ENCODE measurements at regions not wholly inside any gene's neighbourhood (a gene's known extent, or its start where the extent isn't known, plus 50 kb on each side); places are given as distances from the start of the nearest gene placed in this dataset.

GRCh38 chr16:26749072-26749471 lies 317.7 kb upstream of the C16orf82 start:
- peaks cover 98% of the 10 kb centered on the region for H3K27me3 Mint-ChIP-seq (ENCODE audit: low read depth)
- no peaks in the 10 kb centered on the region for H3K36me3 Mint-ChIP-seq
- H3K9me3 Mint-ChIP-seq, result no peaks in the 10 kb centered on the region
- H3K27ac Mint-ChIP-seq, result no peak overlapping the region
- H3K4me1 Mint-ChIP-seq, result peaks cover 5% of the 10 kb centered on the region; the same call in 1 of the 2 replicates
- ChIA-PET POLR2A (no interaction called here), CTCF (interaction anchor here (0.7 kb wide), 1 partner anchor 103 kb away, joined by 3 read pairs; no protein-coding TSS in a partner anchor)
- H3K4me3 Mint-ChIP-seq, result no peak overlapping the region
- ATAC-seq, result no peak
- no peak for TF ChIP-seq NR1H2 (CRISPR knock-in tag; IDR thresholded peaks at IDR 0.05)
- TF ChIP-seq NFYB (CRISPR knock-in tag; conservative IDR thresholded peaks at IDR 0.05; ENCODE audit: low read depth), result no peak
- no peak for TF ChIP-seq FOXJ3 (CRISPR knock-in tag; IDR thresholded peaks at IDR 0.05; ENCODE audit: borderline replicate concordance)
- TF ChIP-seq PREB (CRISPR knock-in tag; IDR thresholded peaks at IDR 0.05; ENCODE audit: borderline replicate concordance), result no peak
- TF ChIP-seq IRF2 (CRISPR knock-in tag; IDR thresholded peaks at IDR 0.05; ENCODE audit: borderline replicate concordance, low read depth), result no peak
- no peak for TF ChIP-seq MXD4 (CRISPR knock-in tag; IDR thresholded peaks at IDR 0.05; ENCODE audit: borderline replicate concordance)
- DNase-seq (ENCODE audit: low spot score), result no peak

DNA sequence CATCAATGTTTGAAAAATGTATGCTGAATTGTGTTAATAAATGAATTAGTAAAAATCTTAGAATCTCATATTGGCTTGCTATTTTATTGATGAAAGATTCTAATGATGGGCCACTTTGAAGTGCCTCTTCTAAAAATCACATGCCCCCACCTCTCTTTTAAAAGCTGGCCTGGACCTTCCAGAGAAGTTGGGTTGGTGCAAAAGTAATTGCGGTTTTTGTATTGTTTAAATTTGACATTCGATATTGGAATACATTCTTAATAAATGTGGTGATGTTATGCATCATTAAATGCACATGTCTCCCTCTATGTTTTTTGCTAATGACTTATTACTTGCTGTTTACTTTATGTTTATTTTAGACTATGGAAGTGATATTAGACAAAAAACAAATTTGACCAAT lies 314.6 kb upstream of the C16orf82 start:
- Mint-ChIP-seq H3K4me3 (no peak overlapping the region), H3K27me3 (ENCODE audit: low read depth) (peaks cover 93% of the 10 kb centered on the region), H3K9me3 (peaks cover 12% of the 10 kb centered on the region), H3K4me1 (peaks cover 5% of the 10 kb centered on the region; the same call in 1 of the 2 replicates), H3K27ac (no peak overlapping the region), H3K36me3 (no peaks in the 10 kb centered on the region)
- TF ChIP-seq, protein P1, sequence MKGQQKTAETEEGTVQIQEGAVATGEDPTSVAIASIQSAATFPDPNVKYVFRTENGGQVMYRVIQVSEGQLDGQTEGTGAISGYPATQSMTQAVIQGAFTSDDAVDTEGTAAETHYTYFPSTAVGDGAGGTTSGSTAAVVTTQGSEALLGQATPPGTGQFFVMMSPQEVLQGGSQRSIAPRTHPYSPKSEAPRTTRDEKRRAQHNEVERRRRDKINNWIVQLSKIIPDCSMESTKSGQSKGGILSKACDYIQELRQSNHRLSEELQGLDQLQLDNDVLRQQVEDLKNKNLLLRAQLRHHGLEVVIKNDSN (CRISPR knock-in tag; IDR thresholded peaks at IDR 0.05), result no peak
- TF ChIP-seq NR2C2 (CRISPR knock-in tag; IDR thresholded peaks at IDR 0.05), result no peak
- TF ChIP-seq FOXP4 (CRISPR knock-in tag; IDR thresholded peaks at IDR 0.05), result no peak
- no peak for TF ChIP-seq CDX4 (CRISPR knock-in tag; IDR thresholded peaks at IDR 0.05; ENCODE audit: borderline replicate concordance)
- TF ChIP-seq, protein P2, sequence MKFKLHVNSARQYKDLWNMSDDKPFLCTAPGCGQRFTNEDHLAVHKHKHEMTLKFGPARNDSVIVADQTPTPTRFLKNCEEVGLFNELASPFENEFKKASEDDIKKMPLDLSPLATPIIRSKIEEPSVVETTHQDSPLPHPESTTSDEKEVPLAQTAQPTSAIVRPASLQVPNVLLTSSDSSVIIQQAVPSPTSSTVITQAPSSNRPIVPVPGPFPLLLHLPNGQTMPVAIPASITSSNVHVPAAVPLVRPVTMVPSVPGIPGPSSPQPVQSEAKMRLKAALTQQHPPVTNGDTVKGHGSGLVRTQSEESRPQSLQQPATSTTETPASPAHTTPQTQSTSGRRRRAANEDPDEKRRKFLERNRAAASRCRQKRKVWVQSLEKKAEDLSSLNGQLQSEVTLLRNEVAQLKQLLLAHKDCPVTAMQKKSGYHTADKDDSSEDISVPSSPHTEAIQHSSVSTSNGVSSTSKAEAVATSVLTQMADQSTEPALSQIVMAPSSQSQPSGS (CRISPR knock-in tag; IDR thresholded peaks at IDR 0.05; ENCODE audit: borderline replicate concordance, low read depth), result no peak
- no peak for TF ChIP-seq ZNF671 (CRISPR knock-in tag; IDR thresholded peaks at IDR 0.05)
- no peak for TF ChIP-seq ERG (CRISPR knock-in tag; IDR thresholded peaks at IDR 0.05)
- TF ChIP-seq MLX (CRISPR knock-in tag; IDR thresholded peaks at IDR 0.05), result no peak
- no peak for TF ChIP-seq SOX15 (CRISPR knock-in tag; IDR thresholded peaks at IDR 0.05)
- TF ChIP-seq ETV6 (CRISPR knock-in tag; IDR thresholded peaks at IDR 0.05), result no peak
- TF ChIP-seq ZBTB21 (CRISPR knock-in tag; IDR thresholded peaks at IDR 0.05; ENCODE audit: borderline replicate concordance), result no peak
- no peak for TF ChIP-seq SP1 (CRISPR knock-in tag; conservative IDR thresholded peaks at IDR 0.05)
- ATAC-seq (no peak), DNase-seq (ENCODE audit: low spot score) (no peak)
- ChIA-PET POLR2A (interaction anchor here (0.7 kb wide), 1 partner anchor 814 kb away, joined by 5 read pairs; no protein-coding TSS in a partner anchor), CTCF (no interaction called here)
